ENCODE measurements at regions not wholly inside any gene's neighbourhood (a gene's known extent, or its start where the extent isn't known, plus 50 kb on each side); places are given as distances from the start of the nearest gene placed in this dataset.
A peak's percentile ranks its signal among the peaks of the same experiment; 100 is the strongest.

- H3K23ac ChIP-seq (ENCODE audit: low read depth, low read length): no peak overlapping the region
- no CpG with 5 or more reads among the region's 5 CpGs for WGBS, 2 experiments (ENCODE audit: extremely low coverage in 2 of 2, insufficient read length in 1 of 2)
- intact Hi-C loops (cut with micrococcal nuclease) (no loop called here), dilution Hi-C loops (cut with HindIII; ENCODE audit: low sequenced_read_pairs, unreplicated experiment) (no loop called here), in situ Hi-C loops (cut with MboI; ENCODE audit: low sequenced_read_pairs) (no loop called here)
- no peaks in the 10 kb centered on the region for H3K4me1 ChIP-seq (ENCODE audit: control insufficient read depth, insufficient read depth, low read length)
- peak; percentile 15 for DNase-seq
- no peak overlapping the region for H2AFZ ChIP-seq (replicated peaks; ENCODE audit: low read length, poor library complexity)
- no peaks in the 10 kb centered on the region for H4K20me1 ChIP-seq (ENCODE audit: insufficient read depth, low read length)
- H4K5ac ChIP-seq (ENCODE audit: low read depth, low read length): no peak overlapping the region
- no peak overlapping the region for H3K27ac ChIP-seq (ENCODE audit: insufficient read depth, low read length)
- no peaks in the 10 kb centered on the region for H3K9me1 ChIP-seq (ENCODE audit: insufficient read depth, low read length)
- CTCF ChIA-PET: no interaction called here
- H2BK15ac ChIP-seq (ENCODE audit: low read depth, low read length): no peak overlapping the region
- H3K18ac ChIP-seq (ENCODE audit: low read depth, low read length): no peak overlapping the region
- H4K8ac ChIP-seq (ENCODE audit: low read depth in 2 of 2, low read length in 2 of 2): no peak overlapping the region
- no peak overlapping the region for H3K14ac ChIP-seq (replicated peaks; ENCODE audit: low read depth, low read length)
- H2AK9ac ChIP-seq (replicated peaks; ENCODE audit: low read depth, low read length, poor library complexity): no peak overlapping the region
- H3K4me2 ChIP-seq (ENCODE audit: low read depth, low read length): no peak overlapping the region
- H3K4ac ChIP-seq (ENCODE audit: low read depth, low read length): no peak overlapping the region
- no peak; the same call in 1 of the 2 replicates for ATAC-seq (ENCODE audit: low read depth)
- H2BK20ac ChIP-seq (ENCODE audit: low read depth, low read length): no peak overlapping the region
- no peak overlapping the region for H2AK5ac ChIP-seq (ENCODE audit: low read depth, low read length)
- no peaks in the 10 kb centered on the region; the same call in 1 of the 2 replicates for H3K9me3 ChIP-seq (ENCODE audit: control insufficient read depth, insufficient read depth, low read length)
- H4K91ac ChIP-seq (ENCODE audit: insufficient read depth, low read depth, low read length): no peak overlapping the region
- no peaks in the 10 kb centered on the region for H3K79me1 ChIP-seq (ENCODE audit: low read depth in 1 of 2, low read length in 2 of 2)
- no peaks in the 10 kb centered on the region for H3K36me3 ChIP-seq (ENCODE audit: control insufficient read depth, insufficient read depth, low read length)
- no peak overlapping the region for H3K56ac ChIP-seq (ENCODE audit: extremely low read depth, insufficient read depth, low read length)
- H2BK120ac ChIP-seq (ENCODE audit: low read depth, low read length): no peak overlapping the region
- H3K27me3 ChIP-seq (ENCODE audit: control insufficient read depth, insufficient read depth, low read length): no peaks in the 10 kb centered on the region
- POLR2A ChIA-PET (ENCODE audit: unreplicated experiment): no interaction called here
- no peak overlapping the region for H3K4me3 ChIP-seq (ENCODE audit: insufficient read depth, low read depth, low read length)
- H2BK5ac ChIP-seq (ENCODE audit: low read depth, low read length, poor library complexity, severe bottlenecking): no peak overlapping the region
- BruUV-seq (replicated peaks): no TSS peak
- H3K9ac ChIP-seq (ENCODE audit: low read depth, low read length): no peak overlapping the region
- TF ChIP-seq POLR2A (IDR thresholded peaks at IDR 0.05; ENCODE audit: low read depth, low read length): no peak
- no peak for TF ChIP-seq BHLHE40 (IDR thresholded peaks at IDR 0.05; ENCODE audit: low read depth, low read length)
- TF ChIP-seq CHD1 (IDR thresholded peaks at IDR 0.05; ENCODE audit: low read depth, low read length): no peak
- no peak for TF ChIP-seq CTCF (conservative IDR thresholded peaks at IDR 0.05; ENCODE audit: low read depth, low read length)
- no peak for TF ChIP-seq RFX5 (IDR thresholded peaks at IDR 0.05; ENCODE audit: low read depth, low read length)
- TF ChIP-seq RAD21 (IDR thresholded peaks at IDR 0.05; ENCODE audit: low read length): no peak
- TF ChIP-seq NFE2L2 (IDR thresholded peaks at IDR 0.05; ENCODE audit: low read depth, low read length): no peak
- TF ChIP-seq CEBPB (IDR thresholded peaks at IDR 0.05; ENCODE audit: low read depth, low read length): no peak
- no peak for TF ChIP-seq FOS (IDR thresholded peaks at IDR 0.05; ENCODE audit: low read depth, low read length)
- no peak for TF ChIP-seq MXI1 (IDR thresholded peaks at IDR 0.05; ENCODE audit: borderline replicate concordance, low read depth, low read length)
- TF ChIP-seq MAZ (IDR thresholded peaks at IDR 0.05; ENCODE audit: borderline replicate concordance, low read depth, low read length): no peak
- TF ChIP-seq USF2 (IDR thresholded peaks at IDR 0.05; ENCODE audit: low read depth, low read length): no peak
- no peak for TF ChIP-seq RCOR1 (IDR thresholded peaks at IDR 0.05; ENCODE audit: insufficient replicate concordance, low read length)
- TF ChIP-seq ELK1 (IDR thresholded peaks at IDR 0.05; ENCODE audit: borderline replicate concordance, low read depth, low read length): no peak
- no peak for TF ChIP-seq SMC3 (IDR thresholded peaks at IDR 0.05; ENCODE audit: low read depth, low read length)
- TF ChIP-seq MAFK (IDR thresholded peaks at IDR 0.05; ENCODE audit: low read depth, low read length): no peak
Measured at GRCh38 chr13:90690458-90691080, 656.9 kb upstream of the MIR17HG start.

All from IMR-90 (cell line).